Testis (tissue), 2 donors: ENCODE measurements at regions not wholly inside any gene's neighbourhood (a gene's known extent, or its start where the extent isn't known, plus 50 kb on each side); places are given as distances from the start of the nearest gene placed in this dataset.
A peak's percentile ranks its signal among the peaks of the same experiment; 100 is the strongest.

Source experiments
- DNase-seq: peaks from one replicate; pipeline ENCODE4 v3.0.0-alpha.2; 2019
- H3K27ac ChIP-seq, 2 donors: fragments of 200-600 bp; sonication (generic); one replicate each; pipeline ENCODE4 v1.5.1; 2019
- H3K27me3 ChIP-seq: fragments of 200-600 bp; sonication (generic); one replicate; pipeline ENCODE4 v1.5.1; 2019
- H3K36me3 ChIP-seq: fragments of 200-600 bp; sonication (generic); one replicate; pipeline ENCODE4 v1.5.1; 2017; ENCODE audit warnings: low read depth; ENCODE audit errors: missing control alignments
- H3K4me1 ChIP-seq: fragments of 200-600 bp; sonication (generic); one replicate; pipeline ENCODE4 v1.5.1; 2019
- H3K4me3 ChIP-seq, 2 donors: fragments of 200-600 bp; sonication (generic); one replicate each; pipeline ENCODE4 v1.5.1; 2017 to 2019
- H3K9me3 ChIP-seq: fragments of 200-600 bp; sonication (generic); one replicate; pipeline ENCODE4 v1.5.1; 2017
- POLR2A ChIP-seq: fragments of 450-650 bp; IDR thresholded peaks from one replicate; pipeline ENCODE4 v1.6.1; 2017; ENCODE audit warnings: antibody characterized with exemption, mild to moderate bottlenecking, moderate library complexity
- WGBS, 2 donors: methylation state at CpG; one replicate each; pipeline ENCODE4 v1.1.5; 2018; 5-methylcytosine and 5-hydroxymethylcytosine counted together
- intact Hi-C: fragments of 100-400 bp; cut with DNase I; formaldehyde crosslinking; loops from one replicate; pipeline ENCODE4 v1.15.1; 2023; ENCODE audit warnings: low total_unique reads
- TF ChIP-seq, protein P1 (sequence below), 3 experiments: fragments of 450-650 bp in 2 of 3; fragments of 200-600 bp in 1 of 3; sonication (generic) in 1 of 3; IDR thresholded peaks; one replicate each; pipeline ENCODE4 v1.5.1; 2016 to 2019; ENCODE audit warnings: antibody characterized with exemption in 3 of 3, mild to moderate bottlenecking in 2 of 3, moderate library complexity in 1 of 3

DNA sequence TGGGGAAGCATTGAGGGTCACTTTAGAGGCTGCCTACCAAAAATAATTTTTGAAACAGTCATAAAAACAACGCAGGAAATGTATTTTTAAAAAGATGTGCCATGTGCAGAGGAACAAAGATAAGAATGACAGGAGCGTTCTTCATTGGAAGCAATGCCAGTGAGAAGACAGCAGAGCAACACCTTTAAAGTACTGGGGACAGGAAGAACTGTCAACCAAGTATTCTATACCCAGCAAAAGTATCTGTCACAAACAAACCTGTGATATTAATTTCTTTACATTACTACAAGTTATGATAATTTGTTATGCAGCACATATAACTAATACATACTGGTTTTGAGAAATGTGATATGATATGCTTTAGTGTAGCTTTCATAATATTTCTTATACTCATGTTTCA, 675.6 kb downstream of the IRX1 start:
- Histone ChIP-seq H3K4me3 (no peak overlapping the region), H3K4me1 (no peaks in the 10 kb centered on the region), H3K27ac (no peak overlapping the region), H3K36me3 (no peaks in the 10 kb centered on the region), H3K9me3 (no peaks in the 10 kb centered on the region), H3K27me3 (no peaks in the 10 kb centered on the region)
- 75 to 83% methylated on average over 2 of the region's 2 CpGs for WGBS, 2 donors
- TF ChIP-seq, protein P1, sequence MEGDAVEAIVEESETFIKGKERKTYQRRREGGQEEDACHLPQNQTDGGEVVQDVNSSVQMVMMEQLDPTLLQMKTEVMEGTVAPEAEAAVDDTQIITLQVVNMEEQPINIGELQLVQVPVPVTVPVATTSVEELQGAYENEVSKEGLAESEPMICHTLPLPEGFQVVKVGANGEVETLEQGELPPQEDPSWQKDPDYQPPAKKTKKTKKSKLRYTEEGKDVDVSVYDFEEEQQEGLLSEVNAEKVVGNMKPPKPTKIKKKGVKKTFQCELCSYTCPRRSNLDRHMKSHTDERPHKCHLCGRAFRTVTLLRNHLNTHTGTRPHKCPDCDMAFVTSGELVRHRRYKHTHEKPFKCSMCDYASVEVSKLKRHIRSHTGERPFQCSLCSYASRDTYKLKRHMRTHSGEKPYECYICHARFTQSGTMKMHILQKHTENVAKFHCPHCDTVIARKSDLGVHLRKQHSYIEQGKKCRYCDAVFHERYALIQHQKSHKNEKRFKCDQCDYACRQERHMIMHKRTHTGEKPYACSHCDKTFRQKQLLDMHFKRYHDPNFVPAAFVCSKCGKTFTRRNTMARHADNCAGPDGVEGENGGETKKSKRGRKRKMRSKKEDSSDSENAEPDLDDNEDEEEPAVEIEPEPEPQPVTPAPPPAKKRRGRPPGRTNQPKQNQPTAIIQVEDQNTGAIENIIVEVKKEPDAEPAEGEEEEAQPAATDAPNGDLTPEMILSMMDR (IDR thresholded peaks at IDR 0.05): no peak
- TF ChIP-seq POLR2A: no peak
- intact Hi-C loops: no loop called here
- no peak for DNase-seq

DNA sequence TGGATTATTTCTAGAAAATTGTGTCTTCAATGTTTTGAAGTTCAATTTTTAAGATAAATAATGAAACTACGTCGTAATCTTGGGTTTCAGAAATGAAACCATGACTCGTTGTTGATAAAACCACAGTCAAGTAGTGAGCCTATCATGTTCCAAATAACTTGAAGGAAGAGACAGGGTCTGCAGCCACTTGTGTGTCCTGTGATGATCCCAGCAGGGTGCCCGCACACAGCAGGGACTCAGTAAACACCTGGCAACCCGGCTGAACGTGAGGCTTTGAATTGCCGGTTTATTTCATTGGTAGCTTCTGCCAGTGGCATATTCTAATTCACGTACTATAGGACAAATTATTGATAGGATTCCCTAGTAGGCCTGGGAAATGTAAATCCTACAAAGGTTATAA, 679.6 kb downstream of the IRX1 start:
- H3K27me3 ChIP-seq: no peaks in the 10 kb centered on the region
- no peak overlapping the region for H3K27ac ChIP-seq
- TF ChIP-seq, protein P1 (IDR thresholded peaks at IDR 0.05): no peak
- TF ChIP-seq POLR2A: no peak
- no peaks in the 10 kb centered on the region for H3K36me3 ChIP-seq
- WGBS, 2 donors: 60 to 77% methylated on average over 8 of the region's 8 CpGs
- H3K4me3 ChIP-seq: no peak overlapping the region
- DNase-seq: no peak
- H3K4me1 ChIP-seq: no peaks in the 10 kb centered on the region
- intact Hi-C loops: no loop called here
- H3K9me3 ChIP-seq: no peaks in the 10 kb centered on the region

DNA sequence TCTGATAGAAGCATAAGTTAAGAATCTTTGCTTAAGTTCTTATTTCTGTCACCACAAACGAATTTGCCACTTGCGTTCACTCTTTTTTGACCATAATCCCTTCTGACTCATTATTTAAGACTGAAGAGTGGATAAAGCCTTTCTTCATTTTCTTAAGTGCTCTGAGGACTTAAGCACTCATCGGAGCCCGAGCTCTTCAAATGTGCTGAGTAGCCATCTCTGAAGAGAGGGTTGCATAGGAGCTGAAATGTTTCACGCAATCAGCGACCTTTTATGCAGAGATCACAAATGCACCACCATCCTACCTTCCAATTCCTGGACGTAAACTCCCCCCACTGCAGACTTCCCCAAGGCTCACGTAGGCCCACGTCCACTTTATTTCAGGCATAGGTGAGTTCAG, 699.2 kb downstream of the IRX1 start:
- 54 to 69% methylated on average over 9 of the region's 9 CpGs for WGBS, 2 donors
- Histone ChIP-seq H3K4me1 (no peaks in the 10 kb centered on the region), H3K9me3 (no peaks in the 10 kb centered on the region), H3K36me3 (no peaks in the 10 kb centered on the region), H3K27me3 (no peaks in the 10 kb centered on the region), H3K4me3 (no peak overlapping the region), H3K27ac (no peak overlapping the region)
- intact Hi-C loops: no loop called here
- TF ChIP-seq, protein P1 (IDR thresholded peaks at IDR 0.05): no peak
- no peak for TF ChIP-seq POLR2A
- no peak for DNase-seq

DNA sequence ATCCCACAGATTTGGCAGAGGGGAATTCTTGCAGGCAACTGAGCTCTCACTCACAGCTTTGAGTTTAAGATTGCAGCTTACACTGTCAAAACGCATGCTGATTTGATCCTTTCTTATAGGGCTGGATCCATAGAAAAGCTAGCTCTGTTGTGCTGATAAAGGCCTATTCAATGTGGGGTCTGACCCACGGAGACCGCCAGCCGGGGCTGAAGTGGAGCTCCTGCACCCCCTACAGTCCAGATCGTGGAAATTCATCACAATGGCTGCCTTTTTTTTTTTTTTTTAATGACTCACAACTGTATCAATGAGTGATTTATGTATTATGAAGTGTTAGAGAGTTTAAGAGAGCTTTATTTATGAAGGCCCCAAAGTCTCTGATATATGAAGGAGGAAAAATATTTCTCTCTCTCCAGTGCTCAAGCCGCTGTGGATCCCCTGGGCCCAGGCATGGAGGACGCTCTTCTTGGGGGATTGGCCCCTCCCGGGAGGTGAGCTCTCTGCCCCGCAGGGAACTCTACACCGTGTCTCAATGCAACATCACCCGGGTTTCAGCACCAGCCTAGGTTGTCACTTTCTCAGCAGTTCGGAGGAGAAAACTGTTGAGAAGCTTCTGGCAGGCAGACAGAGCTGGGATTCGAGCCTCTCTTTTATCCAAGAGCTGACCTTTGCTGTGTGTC, 700.2 kb downstream of the IRX1 start:
- intact Hi-C loops: no loop called here
- DNase-seq: peak; percentile 26

More for the DNA sequence above, 700.2 kb downstream of the IRX1 start:
- H3K36me3 ChIP-seq: no peaks in the 10 kb centered on the region
- no peaks in the 10 kb centered on the region for H3K27me3 ChIP-seq
- TF ChIP-seq, protein P1 (IDR thresholded peaks at IDR 0.05): peak in 1 of 3 experiments; percentile 36
- TF ChIP-seq POLR2A: no peak
- 19 to 20% methylated on average over 13 of the region's 13 CpGs for WGBS, 2 donors
- H3K4me3 ChIP-seq: no peak overlapping the region
- no peaks in the 10 kb centered on the region for H3K4me1 ChIP-seq
- H3K9me3 ChIP-seq: no peaks in the 10 kb centered on the region
- H3K27ac ChIP-seq: no peak overlapping the region
